HG03066 (cell line): ENCODE measurements at regions not wholly inside any gene's neighbourhood (a gene's known extent, or its start where the extent isn't known, plus 50 kb on each side); places are given as distances from the start of the nearest gene placed in this dataset.
"Not testable (repeated sequence)": the region's sequence is repeated elsewhere in the genome, so short reads cannot be mapped to it uniquely, and the experiment has no call there.

Source experiments
- ATAC-seq: cut with Tn5 transposase; IDR thresholded peaks from one replicate; pipeline ENCODE4 v1.9.1; 2021; ENCODE audit warnings: low read depth; ENCODE audit not compliant: unreplicated experiment

DNA sequence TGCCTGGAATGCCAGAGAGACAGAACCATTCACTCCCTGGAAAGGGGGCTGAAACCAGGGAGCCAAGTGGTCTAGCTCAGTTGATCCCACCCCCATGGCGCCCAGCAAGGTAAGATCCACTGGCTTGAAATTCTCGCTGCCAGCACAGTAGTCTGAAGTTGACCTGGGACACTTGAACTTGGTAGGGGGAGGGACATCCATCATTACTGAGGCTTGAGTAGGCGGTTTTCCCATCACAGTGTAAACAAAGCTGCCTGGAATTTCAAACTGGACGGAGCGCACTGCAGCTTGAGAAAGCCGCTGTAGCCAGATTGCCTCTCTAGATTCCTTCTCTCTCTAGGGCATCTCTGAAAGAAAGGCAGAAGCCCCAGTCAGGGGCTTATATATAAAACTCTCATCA is 310.7 kb upstream of the DPPA4 start:
- ATAC-seq = no peak

DNA sequence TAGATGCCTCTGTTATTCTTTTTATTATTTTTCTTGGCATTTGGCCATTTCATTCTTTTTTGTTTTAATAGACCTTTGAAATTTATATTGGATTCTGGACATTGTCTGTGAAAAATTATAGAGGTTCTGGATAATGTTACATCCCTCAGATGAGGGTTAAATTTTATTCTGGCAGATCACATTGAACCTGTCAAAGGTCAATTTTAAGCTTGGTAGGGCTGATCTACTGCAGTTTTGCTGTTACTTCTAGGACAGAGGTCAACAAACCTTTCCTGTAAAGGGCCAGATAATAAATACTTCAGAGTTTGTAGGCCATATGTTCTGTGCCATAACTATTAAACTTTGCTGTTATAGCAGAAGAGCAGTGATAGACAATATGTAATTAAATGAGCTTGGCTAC is 318.9 kb upstream of the DPPA4 start:
- no peak for ATAC-seq

- no peak for ATAC-seq
These were observed 341.3 kb upstream of the DPPA4 start for GRCh38 chr3:109678600-109678999.

DNA sequence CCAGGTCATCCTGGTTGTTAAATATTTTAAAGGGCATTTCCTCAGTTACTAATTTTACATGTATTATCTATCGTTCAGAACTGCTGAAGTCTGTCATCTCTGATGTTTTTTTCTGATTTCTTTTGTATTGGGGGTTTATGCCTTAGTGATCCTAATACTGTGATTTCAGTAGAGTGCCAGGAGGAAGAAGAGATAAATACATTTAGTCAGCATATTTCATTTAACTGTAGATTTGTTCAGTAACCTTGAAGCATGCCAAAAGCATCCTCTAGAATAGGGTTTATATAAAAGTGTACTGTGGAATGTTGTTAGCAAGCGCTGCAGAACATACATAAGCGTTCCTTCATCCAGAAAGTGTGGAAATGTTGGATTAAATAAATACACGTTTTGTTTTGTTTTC is 342.3 kb upstream of the DPPA4 start:
- no peak for ATAC-seq

DNA sequence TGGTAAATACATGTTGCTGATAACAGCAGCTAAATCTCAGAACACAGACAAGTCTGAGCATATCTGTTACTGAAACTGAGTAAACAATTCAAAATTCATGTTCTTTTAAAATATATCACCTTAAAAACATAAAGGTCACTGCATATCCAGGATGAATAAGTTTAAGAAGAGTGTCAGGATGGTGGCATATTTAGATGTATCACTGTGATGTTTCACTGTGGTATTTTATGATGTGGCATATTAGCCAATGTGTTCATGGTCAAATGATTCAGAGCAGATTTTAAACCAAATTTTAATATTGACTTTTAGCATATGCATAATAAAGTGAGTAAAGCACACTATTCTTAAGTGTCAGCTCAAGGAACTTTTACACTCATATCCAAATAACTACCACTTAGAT is 346.4 kb upstream of the DPPA4 start:
- ATAC-seq = no peak

GRCh38 chr3:109685084-109686079 is 348.0 kb upstream of the DPPA4 start:
- no peak for ATAC-seq

GRCh38 chr3:109687626-109688025 is 350.3 kb upstream of the DPPA4 start:
- no peak for ATAC-seq

DNA sequence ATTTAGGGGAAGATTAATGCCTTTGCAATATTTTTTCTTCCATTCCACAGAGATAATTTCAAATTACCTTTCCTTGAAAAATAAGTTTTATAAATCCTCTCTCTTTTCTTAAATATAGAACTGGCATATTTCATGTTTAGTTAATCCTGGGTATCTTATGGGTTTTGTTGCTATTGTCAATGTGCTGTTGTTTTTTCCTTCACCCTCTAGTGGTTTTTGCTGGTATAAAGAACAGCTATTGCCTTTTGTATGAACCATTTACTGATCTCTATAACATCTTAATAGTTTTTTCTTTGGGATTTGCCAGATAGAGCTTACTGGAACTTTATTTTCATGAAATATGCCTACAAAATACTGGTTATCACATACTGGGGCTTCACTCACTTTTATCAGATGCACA is 359.6 kb upstream of the DPPA4 start:
- ATAC-seq = no peak

DNA sequence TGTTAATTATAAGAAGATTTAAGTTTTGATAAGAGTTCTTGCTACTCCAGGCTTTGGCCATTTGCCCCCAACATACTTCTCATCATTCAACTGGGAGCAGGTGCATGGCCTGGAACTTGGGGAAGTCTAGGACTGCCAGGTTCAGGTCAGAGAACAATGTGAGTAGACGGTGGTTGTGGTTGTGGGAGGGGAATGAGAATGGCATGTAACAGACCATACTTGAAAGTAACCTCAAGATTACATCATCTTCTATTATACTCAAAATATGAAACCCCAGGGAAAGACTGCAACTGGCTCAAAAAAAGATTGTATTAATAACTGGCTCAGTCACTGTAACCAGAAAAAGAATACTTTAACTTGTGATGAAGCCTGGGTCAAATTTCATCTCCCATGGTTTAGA is 364.9 kb upstream of the DPPA4 start:
- no peak for ATAC-seq

- no peak for ATAC-seq
These were observed 365.6 kb upstream of the DPPA4 start for GRCh38 chr3:109702976-109703375.

GRCh38 chr3:109705133-109705532 is 367.8 kb upstream of the DPPA4 start:
- not testable (repeated sequence) for ATAC-seq

DNA sequence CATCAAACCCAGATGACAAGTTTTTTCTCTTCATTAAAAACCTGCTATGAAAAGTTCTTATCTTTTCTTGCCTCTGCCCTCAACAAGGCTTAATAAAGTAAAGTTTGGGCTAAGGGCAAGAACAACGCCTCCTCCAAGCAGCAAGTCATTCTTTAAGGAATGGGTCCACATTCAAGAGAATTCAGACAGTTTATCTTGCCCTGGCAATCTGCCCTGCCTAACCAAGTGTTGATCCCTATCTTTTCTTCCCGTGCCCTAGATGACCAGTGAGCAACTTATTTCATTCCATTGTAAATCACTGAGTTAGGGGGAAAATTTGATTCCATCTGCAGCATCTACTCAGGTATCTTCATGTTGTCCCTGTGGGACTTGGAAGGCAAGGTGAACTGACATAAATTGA is 370.3 kb upstream of the DPPA4 start:
- ATAC-seq = no peak

GRCh38 chr3:109713288-109713687 is 375.9 kb upstream of the DPPA4 start:
- ATAC-seq = no peak

DNA sequence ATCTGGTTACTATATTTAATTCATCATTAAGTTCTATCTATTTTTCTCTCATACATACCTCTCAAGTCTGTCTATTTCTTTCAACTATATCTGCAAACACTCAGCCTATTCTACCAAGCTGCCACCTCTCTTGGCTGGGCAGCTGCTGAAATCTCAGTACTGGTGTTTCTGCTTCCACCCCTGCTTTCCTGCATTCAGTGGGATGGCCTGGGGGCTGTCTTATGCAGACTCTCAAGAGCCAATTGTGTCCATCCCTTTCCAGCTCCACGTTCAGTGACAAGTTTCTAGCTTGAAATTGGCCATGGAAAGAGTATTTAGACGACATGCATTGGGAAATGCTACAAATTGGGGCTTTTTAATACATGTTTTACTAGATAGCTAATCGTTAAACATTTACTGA is 378.4 kb upstream of the DPPA4 start:
- ATAC-seq = no peak

DNA sequence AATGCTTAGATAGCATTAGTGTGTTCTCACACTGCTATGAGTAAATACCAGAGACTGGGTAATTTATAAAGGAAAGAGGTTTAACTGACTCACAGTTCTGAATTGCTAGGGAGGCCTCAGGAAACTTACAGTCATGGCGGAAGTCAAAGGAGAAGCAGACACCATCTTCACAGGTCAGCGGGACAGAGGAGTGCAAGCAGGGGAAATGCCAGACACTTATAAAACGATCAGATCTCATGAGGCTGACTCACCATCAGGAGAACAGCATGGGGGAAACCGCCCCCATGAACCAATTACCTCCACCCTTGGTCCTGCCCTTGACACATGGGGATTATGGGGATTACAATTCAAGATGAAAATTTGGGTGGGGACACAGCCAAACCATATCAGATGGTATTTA is 381.5 kb upstream of the DPPA4 start:
- no peak for ATAC-seq

DNA sequence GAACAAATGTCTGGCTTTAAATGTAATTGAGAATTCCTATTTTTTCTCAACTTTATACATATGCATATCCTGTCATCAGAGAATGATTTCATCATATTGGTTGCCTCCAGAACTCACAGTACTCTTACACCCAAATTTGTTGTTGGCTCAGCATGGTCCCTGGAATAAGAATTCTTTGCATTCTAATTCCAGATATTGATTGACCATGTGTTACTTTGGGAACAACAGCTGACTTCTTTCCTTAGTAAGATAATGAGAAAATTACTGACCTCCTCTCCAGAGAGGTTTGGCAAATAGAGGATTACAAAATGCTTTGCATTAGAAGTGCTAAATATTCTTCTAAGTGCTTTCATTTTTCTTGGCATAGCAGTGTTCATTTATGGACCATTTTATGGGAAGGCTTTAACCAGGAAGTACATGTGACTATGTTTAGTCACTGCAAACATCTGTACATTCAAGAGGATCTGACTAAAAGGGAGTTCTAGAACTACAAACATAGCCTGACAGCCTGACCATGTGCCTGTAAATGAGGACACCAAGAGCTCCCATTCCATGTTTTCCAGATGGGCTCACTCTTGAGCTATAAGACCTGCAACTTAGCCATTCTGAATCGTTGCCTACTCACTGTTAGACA is 391.6 kb upstream of the DPPA4 start:
- ATAC-seq = no peak

DNA sequence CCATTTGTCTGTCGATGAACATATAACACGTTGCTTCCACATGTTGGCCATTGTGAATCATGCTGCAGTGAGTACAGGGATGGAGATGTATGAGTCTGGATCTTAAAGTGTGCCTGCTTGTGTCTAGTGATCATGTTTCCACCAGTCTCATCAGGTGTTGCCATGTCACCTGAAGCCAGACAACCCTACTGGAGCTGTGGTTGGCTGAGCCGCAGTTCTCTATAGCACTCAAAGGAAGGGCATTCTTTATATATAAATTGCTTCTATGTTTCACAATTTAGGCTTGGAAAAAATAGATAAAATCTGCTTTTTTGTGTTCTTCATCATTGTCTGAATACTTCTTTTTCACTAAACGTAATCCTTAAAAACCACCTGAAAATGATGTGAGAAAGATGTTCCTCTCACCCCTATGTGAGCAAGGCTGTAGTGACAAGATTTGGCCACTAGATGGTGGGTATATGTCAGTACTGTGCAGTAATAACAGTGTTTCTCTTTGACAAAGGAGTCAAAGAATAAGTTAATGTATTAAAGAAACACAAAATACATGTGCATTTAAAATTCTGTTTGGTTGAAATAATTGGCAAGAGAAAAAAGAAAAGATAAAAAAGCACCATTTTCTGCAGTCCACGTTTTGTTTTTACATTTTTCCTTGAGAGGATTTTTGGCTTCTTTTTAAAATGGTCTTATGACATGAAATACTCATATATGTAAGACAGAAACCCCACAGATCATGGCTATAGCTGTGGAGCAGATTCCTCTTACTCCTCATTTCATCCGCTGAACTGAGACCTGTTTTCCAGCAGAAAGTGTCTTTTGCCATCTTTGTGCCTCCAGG is 394.5 kb upstream of the DPPA4 start:
- peak; percentile 84 for ATAC-seq

- no peak for ATAC-seq
These were observed 406.6 kb upstream of the DPPA4 start for GRCh38 chr3:109743981-109744380.

DNA sequence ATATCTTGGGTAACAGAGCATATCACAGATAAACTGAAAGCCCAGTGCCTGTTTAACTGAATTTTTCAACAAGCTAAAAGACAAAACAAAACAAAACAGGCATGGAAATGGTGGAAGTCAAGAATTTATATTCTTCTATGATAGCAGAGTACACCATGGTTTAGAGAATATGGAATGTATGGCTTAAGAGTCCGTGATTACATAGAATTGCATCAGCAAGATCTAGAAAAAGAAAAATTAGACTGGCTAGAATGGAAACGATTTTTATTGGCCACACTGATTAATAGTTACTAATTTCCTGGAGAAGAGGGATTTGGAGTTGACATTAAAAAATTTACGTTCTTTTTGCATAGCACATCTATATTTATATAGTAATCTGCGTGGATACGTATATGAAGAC is 435.2 kb upstream of the DPPA4 start:
- ATAC-seq = no peak

- ATAC-seq = no peak
These were observed 436.8 kb upstream of the DPPA4 start for GRCh38 chr3:109774108-109774507.

DNA sequence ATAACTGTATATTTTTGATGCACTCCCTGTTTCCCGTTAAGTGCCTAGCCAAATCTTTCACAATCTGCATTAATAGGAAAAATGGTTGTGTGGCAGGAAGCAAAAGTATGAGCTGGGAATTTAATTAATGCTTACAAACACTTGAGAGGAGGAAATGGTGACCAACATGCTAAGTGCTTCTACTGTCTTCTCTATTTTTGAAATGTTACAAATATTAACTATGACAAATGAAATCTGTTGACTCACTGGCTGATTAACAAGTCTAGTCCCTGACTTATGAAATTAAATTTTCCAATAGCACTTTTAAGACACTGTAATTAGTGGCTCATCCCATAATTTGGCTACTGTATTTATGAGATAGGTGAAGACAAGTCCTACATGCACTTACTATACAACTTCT is 446.9 kb upstream of the DPPA4 start:
- ATAC-seq = no peak
